ENCODE measurements at regions not wholly inside any gene's neighbourhood (a gene's known extent, or its start where the extent isn't known, plus 50 kb on each side); places are given as distances from the start of the nearest gene placed in this dataset.

- Histone ChIP-seq H4K20me1 (replicated peaks; ENCODE audit: control insufficient read depth, insufficient read depth, low read length) (no peaks in the 10 kb centered on the region), H3K4me1 (replicated peaks in 1 of 2; ENCODE audit: control insufficient read depth in 2 of 2, insufficient read depth in 2 of 2, low read length in 2 of 2) (no peaks in the 10 kb centered on the region), H3K4me3 (no peak overlapping the region), H3K36me3 (ENCODE audit: control insufficient read depth, insufficient read depth, low read length) (no peaks in the 10 kb centered on the region), H3K9me3 (replicated peaks; ENCODE audit: control insufficient read depth, insufficient read depth, low read depth, low read length) (no peaks in the 10 kb centered on the region), H3K9ac (ENCODE audit: insufficient read depth in 1 of 2, low read depth in 2 of 2, low read length in 2 of 2) (no peak overlapping the region), H3K4me2 (ENCODE audit: insufficient read depth, low read length) (no peak overlapping the region), H2AFZ (ENCODE audit: low read depth, low read length) (no peak overlapping the region), H3K27ac (ENCODE audit: extremely low read depth, low read depth, low read length) (no peak overlapping the region), H3K27me3 (ENCODE audit: control insufficient read depth in 2 of 2, insufficient read depth in 2 of 2, low read length in 2 of 2) (no peaks in the 10 kb centered on the region), H3K79me2 (ENCODE audit: control insufficient read depth, insufficient read depth, low read length) (no peaks in the 10 kb centered on the region), H3K9me1 (ENCODE audit: control insufficient read depth, insufficient read depth, low read length) (no peaks in the 10 kb centered on the region)
- intact Hi-C loops (cut with micrococcal nuclease) (no loop called here), in situ Hi-C loops (cut with MboI) (no loop called here)
- DNase-seq (ENCODE audit: extremely low read depth in 1 of 4, low spot score in 3 of 4) (no peak), ATAC-seq (no peak), FAIRE-seq (no peak)
- ChIA-PET POLR2A (no interaction called here), CTCF (ENCODE audit: low intra/inter-chr PET ratio) (no interaction called here)
- 10% methylated on average over 7 of the region's 30 CpGs for WGBS (ENCODE audit: insufficient coverage, low coverage, missing lambda C conversion rate)
- BruUV-seq (replicated peaks) = no TSS peak
- no peak for TF ChIP-seq HMBOX1 (IDR thresholded peaks at IDR 0.05)
- TF ChIP-seq MGA (IDR thresholded peaks at IDR 0.05) = no peak
- TF ChIP-seq MXD1 (CRISPR knock-in tag; IDR thresholded peaks at IDR 0.05; ENCODE audit: borderline replicate concordance, poor library complexity, severe bottlenecking) = no peak
- no peak for TF ChIP-seq ILK (tag; IDR thresholded peaks at IDR 0.05; ENCODE audit: borderline replicate concordance, low read depth)
- TF ChIP-seq GTF2B (IDR thresholded peaks at IDR 0.05; ENCODE audit: extremely low read depth, insufficient read length) = no peak
- no peak for TF ChIP-seq FOXK2 (conservative IDR thresholded peaks at IDR 0.05 in 1 of 2, IDR thresholded peaks at IDR 0.05 in 1 of 2; ENCODE audit: low read depth in 2 of 2)
Observed at GRCh38 chr20:20768202-20768815, 55.9 kb upstream of the RALGAPA2 start.

Measured in K562 (cell line).